Sigmoid colon (tissue), 6 donors: ENCODE measurements at regions not wholly inside any gene's neighbourhood (a gene's known extent, or its start where the extent isn't known, plus 50 kb on each side); places are given as distances from the start of the nearest gene placed in this dataset.

Experiments used
- DNase-seq: peaks from one replicate; pipeline ENCODE4 v3.0.0-alpha.2; 2019
- H3K27ac ChIP-seq, 4 donors: fragments of 200-600 bp; sonication (generic); one replicate each; pipeline ENCODE4 v1.5.1; 2016 to 2019; ENCODE audit warnings: mild to moderate bottlenecking in 1 of 4
- H3K27me3 ChIP-seq, 3 donors: fragments of 200-600 bp; sonication (generic); one replicate each; pipeline ENCODE4 v1.5.1; 2019; ENCODE audit warnings: mild to moderate bottlenecking in 1 of 3
- H3K36me3 ChIP-seq, 4 donors: fragments of 200-600 bp; sonication (generic); one replicate each; pipeline ENCODE4 v1.5.1; 2016 to 2019
- H3K4me1 ChIP-seq, 4 donors: fragments of 200-600 bp; sonication (generic); one replicate each; pipeline ENCODE4 v1.5.1; 2017 to 2019
- H3K4me3 ChIP-seq, 4 donors: fragments of 200-600 bp; sonication (generic); one replicate each; pipeline ENCODE4 v1.5.1; 2017 to 2019; ENCODE audit warnings: mild to moderate bottlenecking in 2 of 4, moderate library complexity in 1 of 4
- H3K9me3 ChIP-seq, 4 donors: fragments of 200-600 bp in 3 of 4; sonication (generic) in 3 of 4; one replicate each; pipeline versions ENCODE4 v1.5.1 to v1.6.1; 2013 to 2019
- EP300 ChIP-seq, 4 donors: sonication (generic); formaldehyde crosslinking; IDR thresholded peaks; one replicate each; pipeline ENCODE4 v1.6.1; 2017; ENCODE audit warnings: antibody characterized with exemption in 4 of 4
- POLR2A ChIP-seq, 2 donors: fragments of 450-650 bp; IDR thresholded peaks; one replicate each; pipeline ENCODE4 v1.6.1; 2016; ENCODE audit warnings: antibody characterized with exemption in 2 of 2, mild to moderate bottlenecking in 2 of 2, moderate library complexity in 2 of 2
- POLR2AphosphoS5 ChIP-seq, 4 donors: sonication (generic); formaldehyde crosslinking; IDR thresholded peaks; one replicate each; pipeline ENCODE4 v1.6.1; 2017; ENCODE audit warnings: antibody characterized with exemption in 4 of 4
- WGBS, 2 donors: extraction: QIAGEN DNeasy Blood & Tissue Kit; methylation state at CpG; one replicate each; pipeline ENCODE4 v1.1.7; 2013; 5-methylcytosine and 5-hydroxymethylcytosine counted together
- intact Hi-C: fragments of 100-400 bp; cut with DNase I; formaldehyde crosslinking; loops from one replicate; pipeline ENCODE4 v1.15.1; 2023
- TF ChIP-seq, protein P1 (sequence below), 4 experiments: fragments of 450-650 bp in 3 of 4; fragments of 200-600 bp in 1 of 4; IDR thresholded peaks; one replicate each; pipeline ENCODE4 v1.5.1; 2016 to 2019; ENCODE audit warnings: antibody characterized with exemption in 4 of 4, mild to moderate bottlenecking in 3 of 4, moderate library complexity in 2 of 4
- donor health status: healthy with polysubstance abuse.
- donor health status: healthy.

DNA sequence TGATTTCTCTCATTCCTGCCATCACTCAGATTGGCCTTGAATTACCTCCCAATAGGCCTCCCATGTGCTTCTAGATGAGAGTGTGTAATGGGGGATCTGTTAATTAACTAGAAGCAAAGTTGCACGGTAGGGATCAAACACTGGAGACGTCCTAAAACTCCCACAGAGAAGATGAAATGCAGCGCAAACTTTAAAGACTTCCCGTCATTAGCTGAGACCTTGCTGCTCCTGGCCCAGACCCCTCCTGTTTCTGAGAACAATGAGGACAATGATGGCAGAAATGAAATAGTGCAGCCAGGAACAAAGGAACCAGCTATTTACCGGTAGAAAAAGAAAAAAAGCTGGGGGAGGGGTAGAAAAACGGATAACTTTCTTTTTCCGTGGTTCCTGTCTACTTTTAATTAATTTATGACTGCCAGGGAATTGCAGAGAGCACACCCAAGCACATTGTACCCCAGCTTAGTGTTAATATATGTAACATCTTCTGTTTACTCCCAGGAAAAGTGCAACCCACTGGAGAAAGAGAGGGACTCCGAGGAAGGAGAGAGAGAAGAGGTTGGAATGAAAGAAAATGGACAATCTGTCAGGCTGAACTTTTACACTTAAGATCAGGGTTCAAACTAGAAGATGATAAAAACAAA is 280.7 kb upstream of the SOX5 start:
- Histone ChIP-seq H3K27ac (no peak overlapping the region), H3K36me3 (no peaks in the 10 kb centered on the region), H3K4me3 (no peak overlapping the region), H3K27me3 (no peaks in the 10 kb centered on the region), H3K9me3 (no peaks in the 10 kb centered on the region), H3K4me1 (no peaks in the 10 kb centered on the region)
- intact Hi-C loops, result no loop called here
- TF ChIP-seq EP300 (IDR thresholded peaks at IDR 0.05), result no peak
- TF ChIP-seq POLR2A (IDR thresholded peaks at IDR 0.05), result no peak
- TF ChIP-seq POLR2AphosphoS5 (IDR thresholded peaks at IDR 0.05), result no peak
- TF ChIP-seq, protein P1, sequence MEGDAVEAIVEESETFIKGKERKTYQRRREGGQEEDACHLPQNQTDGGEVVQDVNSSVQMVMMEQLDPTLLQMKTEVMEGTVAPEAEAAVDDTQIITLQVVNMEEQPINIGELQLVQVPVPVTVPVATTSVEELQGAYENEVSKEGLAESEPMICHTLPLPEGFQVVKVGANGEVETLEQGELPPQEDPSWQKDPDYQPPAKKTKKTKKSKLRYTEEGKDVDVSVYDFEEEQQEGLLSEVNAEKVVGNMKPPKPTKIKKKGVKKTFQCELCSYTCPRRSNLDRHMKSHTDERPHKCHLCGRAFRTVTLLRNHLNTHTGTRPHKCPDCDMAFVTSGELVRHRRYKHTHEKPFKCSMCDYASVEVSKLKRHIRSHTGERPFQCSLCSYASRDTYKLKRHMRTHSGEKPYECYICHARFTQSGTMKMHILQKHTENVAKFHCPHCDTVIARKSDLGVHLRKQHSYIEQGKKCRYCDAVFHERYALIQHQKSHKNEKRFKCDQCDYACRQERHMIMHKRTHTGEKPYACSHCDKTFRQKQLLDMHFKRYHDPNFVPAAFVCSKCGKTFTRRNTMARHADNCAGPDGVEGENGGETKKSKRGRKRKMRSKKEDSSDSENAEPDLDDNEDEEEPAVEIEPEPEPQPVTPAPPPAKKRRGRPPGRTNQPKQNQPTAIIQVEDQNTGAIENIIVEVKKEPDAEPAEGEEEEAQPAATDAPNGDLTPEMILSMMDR (IDR thresholded peaks at IDR 0.05), result no peak
- WGBS, 2 donors, result 41 to 65% methylated on average over 8 of the region's 8 CpGs
- DNase-seq, result no peak

DNA sequence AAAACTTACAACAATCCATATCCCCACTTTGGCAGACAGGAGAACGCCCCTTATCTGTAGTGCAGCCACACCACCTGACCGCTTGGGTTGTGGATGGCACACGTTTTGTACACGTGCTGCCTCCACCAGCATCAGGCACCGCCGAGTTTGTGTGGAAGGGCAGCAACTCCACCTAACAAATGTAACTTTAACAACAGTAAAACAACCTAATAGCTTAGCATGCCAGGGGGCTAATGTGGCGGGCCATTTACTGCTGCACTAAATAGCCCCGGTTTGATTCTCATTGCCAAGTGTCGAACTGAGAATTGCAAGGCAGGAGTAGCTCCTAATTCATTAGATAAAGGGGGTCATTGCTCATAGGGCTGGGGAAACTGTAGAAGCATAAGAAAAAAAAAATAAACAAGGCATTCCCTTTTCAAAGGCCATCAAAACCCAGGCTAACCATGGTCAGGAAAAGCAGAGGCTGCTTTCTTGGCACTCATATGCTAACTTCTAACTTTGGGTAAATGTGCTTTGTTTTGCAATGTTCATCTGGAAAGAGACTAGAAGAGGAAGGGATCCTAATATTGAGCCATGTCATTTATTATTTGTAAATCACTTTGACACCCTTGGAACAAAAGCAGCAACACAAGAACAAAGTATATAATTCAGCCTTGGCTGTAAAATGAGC is 279.7 kb upstream of the SOX5 start:
- DNase-seq, result no peak

DNA sequence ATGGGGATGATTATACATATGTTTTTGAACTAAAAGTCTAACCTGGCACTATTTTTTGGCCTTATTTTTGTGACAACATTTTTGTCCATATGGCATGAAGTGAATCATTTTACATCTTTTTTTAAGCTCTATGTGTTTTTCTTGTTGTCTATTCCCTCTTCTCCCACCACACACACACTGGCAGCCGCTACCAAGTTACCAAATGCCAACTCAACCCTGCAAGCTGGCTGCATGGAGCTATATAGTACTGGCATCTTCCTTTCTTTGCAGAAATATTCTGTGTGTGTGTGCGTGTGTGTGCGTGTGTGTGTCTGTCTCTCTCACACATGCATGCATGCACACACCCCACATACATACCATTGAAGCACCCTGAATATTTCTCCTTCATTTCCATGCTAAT is 278.9 kb upstream of the SOX5 start:
- H3K9me3 ChIP-seq, result no peaks in the 10 kb centered on the region
- H3K4me3 ChIP-seq, result no peak overlapping the region
- intact Hi-C loops, result no loop called here
- H3K36me3 ChIP-seq, result no peaks in the 10 kb centered on the region
- WGBS, 2 donors, result 96 to 97% methylated on average over 3 of the region's 3 CpGs
- TF ChIP-seq POLR2A (IDR thresholded peaks at IDR 0.05) (no peak), EP300 (IDR thresholded peaks at IDR 0.05) (no peak), POLR2AphosphoS5 (IDR thresholded peaks at IDR 0.05) (no peak)
- TF ChIP-seq, protein P1 (IDR thresholded peaks at IDR 0.05), result no peak
- no peak for DNase-seq
- H3K27me3 ChIP-seq, result no peaks in the 10 kb centered on the region
- no peak overlapping the region for H3K27ac ChIP-seq
- no peaks in the 10 kb centered on the region for H3K4me1 ChIP-seq

More for the DNA sequence above, 279.7 kb upstream of the SOX5 start:
- H3K9me3 ChIP-seq, result no peaks in the 10 kb centered on the region
- no peaks in the 10 kb centered on the region for H3K27me3 ChIP-seq
- 78 to 83% methylated on average over 9 of the region's 9 CpGs for WGBS, 2 donors
- intact Hi-C loops, result no loop called here
- TF ChIP-seq POLR2A (IDR thresholded peaks at IDR 0.05), result no peak
- no peak for TF ChIP-seq POLR2AphosphoS5 (IDR thresholded peaks at IDR 0.05)
- TF ChIP-seq, protein P1 (IDR thresholded peaks at IDR 0.05), result no peak
- TF ChIP-seq EP300 (IDR thresholded peaks at IDR 0.05), result no peak
- H3K36me3 ChIP-seq, result no peaks in the 10 kb centered on the region
- no peaks in the 10 kb centered on the region for H3K4me1 ChIP-seq
- H3K4me3 ChIP-seq, result no peak overlapping the region
- no peak overlapping the region for H3K27ac ChIP-seq

DNA sequence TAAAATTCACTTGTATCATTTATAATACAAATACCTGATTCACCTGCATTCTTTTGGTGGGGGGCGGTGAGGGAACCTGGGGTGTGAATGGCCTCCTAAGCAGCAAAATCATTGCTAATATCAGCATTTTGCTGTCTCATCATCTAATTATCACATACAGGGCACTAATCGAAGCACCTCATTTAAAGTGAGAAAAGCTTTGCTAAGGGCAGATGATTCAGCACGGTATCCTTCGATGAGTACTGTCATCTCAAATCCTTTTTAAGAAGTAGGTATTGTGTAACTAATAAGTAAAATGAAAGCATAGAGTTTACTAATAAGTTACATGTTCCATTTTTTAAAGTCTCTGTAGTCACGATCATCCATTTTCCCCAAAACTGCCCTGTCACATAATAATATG is 278.1 kb upstream of the SOX5 start:
- H3K4me1 ChIP-seq, result no peaks in the 10 kb centered on the region
- no peaks in the 10 kb centered on the region for H3K27me3 ChIP-seq
- intact Hi-C loops, result no loop called here
- no peak overlapping the region for H3K4me3 ChIP-seq
- no peak overlapping the region for H3K27ac ChIP-seq
- no peaks in the 10 kb centered on the region for H3K36me3 ChIP-seq
- TF ChIP-seq, protein P1 (IDR thresholded peaks at IDR 0.05), result no peak
- TF ChIP-seq POLR2AphosphoS5 (IDR thresholded peaks at IDR 0.05) (no peak), EP300 (IDR thresholded peaks at IDR 0.05) (no peak), POLR2A (IDR thresholded peaks at IDR 0.05) (no peak)
- H3K9me3 ChIP-seq, result no peaks in the 10 kb centered on the region
- DNase-seq, result no peak
- WGBS, 2 donors, result 84 to 87% methylated on average over 5 of the region's 5 CpGs
